NCI-H1694 (cell line): ENCODE measurements at regions not wholly inside any gene's neighbourhood (a gene's known extent, or its start where the extent isn't known, plus 50 kb on each side); places are given as distances from the start of the nearest gene placed in this dataset.

Experiments used
- DNase-seq: peaks from one replicate; lab custom pipeline; 2025; lab: John Stamatoyannopoulos, UW

- DNase-seq: no peak
Measured at GRCh38 chr3:98962951-98963350, 61.5 kb upstream of the DCBLD2 start.

GRCh38 chr3:98962189-98962930 is 60.9 kb upstream of the DCBLD2 start:
- DNase-seq: no peak

GRCh38 chr3:98961161-98962155 is 60.0 kb upstream of the DCBLD2 start:
- no peak for DNase-seq

GRCh38 chr3:98957681-98958080 is 56.2 kb upstream of the DCBLD2 start:
- DNase-seq: no peak

GRCh38 chr3:98956008-98956407 is 54.5 kb upstream of the DCBLD2 start:
- no peak for DNase-seq

GRCh38 chr3:98954791-98955604 is 53.5 kb upstream of the DCBLD2 start:
- no peak for DNase-seq

- no peak for DNase-seq
Measured at GRCh38 chr3:98954242-98954641, 52.7 kb upstream of the DCBLD2 start.

- DNase-seq: no peak
Measured at GRCh38 chr3:98952404-98952803, 50.9 kb upstream of the DCBLD2 start.
